Loucy (cell line): ENCODE measurements at regions not wholly inside any gene's neighbourhood (a gene's known extent, or its start where the extent isn't known, plus 50 kb on each side); places are given as distances from the start of the nearest gene placed in this dataset.

Experiments used
- H2AFZ ChIP-seq: fragments of 200-600 bp; sonication (generic); 2 replicates; pipeline ENCODE4 v1.6.0; 2016; ENCODE audit warnings: antibody characterized with exemption, mild to moderate bottlenecking, low read length, moderate library complexity
- H3F3A ChIP-seq: fragments of 200-600 bp; 2 replicates; pipeline ENCODE4 v1.6.0; 2016; ENCODE audit warnings: antibody characterized with exemption, low read depth, mild to moderate bottlenecking
- H3K27me3 ChIP-seq: fragments of 200-600 bp; sonication (generic); 2 replicates; pipeline ENCODE4 v1.6.1; 2014; ENCODE audit warnings: low read length, mild to moderate bottlenecking; ENCODE audit not compliant: insufficient read depth, poor library complexity, severe bottlenecking
- H3K36me3 ChIP-seq: fragments of 200-600 bp; sonication (generic); 2 replicates; pipeline ENCODE4 v1.6.1; 2016; ENCODE audit warnings: low read length; ENCODE audit not compliant: insufficient read depth
- H3K4me1 ChIP-seq: fragments of 200-600 bp; sonication (generic); 2 replicates; pipeline ENCODE4 v1.5.1; 2014; ENCODE audit warnings: low read length, mild to moderate bottlenecking; ENCODE audit not compliant: insufficient read depth, poor library complexity, severe bottlenecking
- H3K4me2 ChIP-seq: fragments of 200-600 bp; sonication (generic); 2 replicates; pipeline ENCODE4 v1.6.0; 2014; ENCODE audit warnings: antibody characterized with exemption, low read length, low read depth, mild to moderate bottlenecking; ENCODE audit not compliant: poor library complexity, severe bottlenecking
- H3K4me3 ChIP-seq: fragments of 200-600 bp; sonication (generic); 2 replicates; pipeline ENCODE4 v1.5.1; 2014; ENCODE audit warnings: low read length, mild to moderate bottlenecking, mixed read lengths; ENCODE audit not compliant: poor library complexity, severe bottlenecking
- H3K79me2 ChIP-seq: fragments of 200-600 bp; sonication (generic); 2 replicates; pipeline ENCODE4 v1.6.1; 2014; ENCODE audit warnings: low read length; ENCODE audit not compliant: insufficient read depth
- H3K9ac ChIP-seq: fragments of 200-600 bp; sonication (generic); 2 replicates; pipeline ENCODE4 v1.6.0; 2014; ENCODE audit warnings: mild to moderate bottlenecking, low read depth, low read length, moderate library complexity; ENCODE audit not compliant: poor library complexity, severe bottlenecking
- H3K9me2 ChIP-seq: fragments of 200-600 bp; sonication (generic); replicated peaks from 2 replicates; pipeline ENCODE4 v1.6.1; 2016; ENCODE audit warnings: low read depth, low read length, mixed read lengths
- H3K9me3 ChIP-seq: fragments of 200-600 bp; sonication (generic); 2 replicates; pipeline ENCODE4 v1.6.1; 2014; ENCODE audit warnings: mild to moderate bottlenecking, antibody characterized with exemption, low read length, low read depth; ENCODE audit not compliant: insufficient read depth
- H4K20me1 ChIP-seq: fragments of 200-600 bp; sonication (generic); 2 replicates; pipeline ENCODE4 v1.6.0; 2014; ENCODE audit warnings: antibody characterized with exemption, low read length, mild to moderate bottlenecking; ENCODE audit not compliant: insufficient read depth, poor library complexity, severe bottlenecking
- EZH2phosphoT487 ChIP-seq: fragments of 200-600 bp; IDR thresholded peaks from 2 replicates; pipeline ENCODE4 v1.6.1; 2018; ENCODE audit warnings: antibody characterized with exemption, mild to moderate bottlenecking, moderate library complexity, borderline replicate concordance
- TF ChIP-seq, protein P1 (sequence below): fragments of 200-600 bp; sonication (generic); conservative IDR thresholded peaks from 2 replicates; pipeline ENCODE4 v1.5.1; 2014; ENCODE audit warnings: mild to moderate bottlenecking, antibody characterized with exemption, low read length

DNA sequence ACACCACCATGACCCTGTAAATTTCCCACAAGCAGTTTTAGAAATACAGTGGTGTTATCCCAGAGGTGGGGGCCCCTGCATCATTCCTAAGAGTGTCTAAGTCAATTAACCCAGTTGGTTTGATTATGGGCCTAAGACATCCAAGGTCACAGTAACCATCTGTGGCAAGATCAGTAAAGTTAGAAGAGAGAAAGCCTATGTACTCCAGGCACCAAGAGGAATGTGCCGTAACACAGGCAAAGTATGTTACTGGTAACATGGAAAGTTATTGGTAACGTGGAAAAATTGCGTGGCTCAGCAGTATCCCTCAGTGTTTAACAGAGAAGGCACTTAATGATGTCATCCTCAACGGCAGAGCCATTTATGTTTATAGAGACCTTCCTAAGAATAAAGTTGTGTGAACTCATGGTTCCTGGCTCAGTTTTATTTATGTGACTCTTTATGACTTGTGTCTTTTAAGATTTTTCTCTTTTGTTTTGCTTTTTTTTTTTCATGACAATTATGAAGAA is 144.1 kb upstream of the RASGRP1 start:
- H3F3A ChIP-seq, result no peaks in the 10 kb centered on the region
- H3K36me3 ChIP-seq, result no peaks in the 10 kb centered on the region
- H3K9ac ChIP-seq, result no peak overlapping the region
- no peaks in the 10 kb centered on the region for H4K20me1 ChIP-seq
- H3K4me1 ChIP-seq, result peaks cover 11% of the 10 kb centered on the region
- no peaks in the 10 kb centered on the region for H3K79me2 ChIP-seq
- H2AFZ ChIP-seq, result no peak overlapping the region
- no peaks in the 10 kb centered on the region for H3K27me3 ChIP-seq
- H3K9me3 ChIP-seq, result no peaks in the 10 kb centered on the region
- TF ChIP-seq, protein P1, sequence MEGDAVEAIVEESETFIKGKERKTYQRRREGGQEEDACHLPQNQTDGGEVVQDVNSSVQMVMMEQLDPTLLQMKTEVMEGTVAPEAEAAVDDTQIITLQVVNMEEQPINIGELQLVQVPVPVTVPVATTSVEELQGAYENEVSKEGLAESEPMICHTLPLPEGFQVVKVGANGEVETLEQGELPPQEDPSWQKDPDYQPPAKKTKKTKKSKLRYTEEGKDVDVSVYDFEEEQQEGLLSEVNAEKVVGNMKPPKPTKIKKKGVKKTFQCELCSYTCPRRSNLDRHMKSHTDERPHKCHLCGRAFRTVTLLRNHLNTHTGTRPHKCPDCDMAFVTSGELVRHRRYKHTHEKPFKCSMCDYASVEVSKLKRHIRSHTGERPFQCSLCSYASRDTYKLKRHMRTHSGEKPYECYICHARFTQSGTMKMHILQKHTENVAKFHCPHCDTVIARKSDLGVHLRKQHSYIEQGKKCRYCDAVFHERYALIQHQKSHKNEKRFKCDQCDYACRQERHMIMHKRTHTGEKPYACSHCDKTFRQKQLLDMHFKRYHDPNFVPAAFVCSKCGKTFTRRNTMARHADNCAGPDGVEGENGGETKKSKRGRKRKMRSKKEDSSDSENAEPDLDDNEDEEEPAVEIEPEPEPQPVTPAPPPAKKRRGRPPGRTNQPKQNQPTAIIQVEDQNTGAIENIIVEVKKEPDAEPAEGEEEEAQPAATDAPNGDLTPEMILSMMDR, result no peak
- TF ChIP-seq EZH2phosphoT487, result no peak
- no peak overlapping the region for H3K4me2 ChIP-seq
- H3K9me2 ChIP-seq, result no peaks in the 10 kb centered on the region
- H3K4me3 ChIP-seq, result no peak overlapping the region

DNA sequence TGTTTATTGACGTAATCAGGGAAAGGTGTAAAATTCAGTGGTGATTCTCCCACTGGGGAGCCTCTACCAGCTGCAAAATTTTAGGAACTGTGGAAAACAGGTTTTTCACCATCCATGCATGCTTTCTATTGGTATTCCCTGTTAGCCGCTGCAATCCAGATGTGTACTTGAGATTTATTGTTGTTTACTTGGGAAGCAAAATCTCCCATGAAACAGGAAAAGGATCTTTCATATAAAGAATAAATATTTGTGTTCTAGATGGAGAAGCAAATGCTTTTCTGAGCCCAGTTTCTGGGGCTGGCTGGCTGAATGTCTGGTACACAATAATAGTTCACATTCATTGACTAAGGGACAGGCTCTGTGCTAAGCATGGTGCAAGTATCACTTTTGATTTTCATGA is 144.6 kb upstream of the RASGRP1 start:
- Histone ChIP-seq H3K9me2 (no peaks in the 10 kb centered on the region), H4K20me1 (no peaks in the 10 kb centered on the region), H3K4me2 (no peak overlapping the region), H3K79me2 (no peaks in the 10 kb centered on the region), H3F3A (no peaks in the 10 kb centered on the region), H3K9me3 (no peaks in the 10 kb centered on the region), H3K27me3 (no peaks in the 10 kb centered on the region), H3K4me3 (no peak overlapping the region), H3K36me3 (no peaks in the 10 kb centered on the region), H3K4me1 (peaks cover 7% of the 10 kb centered on the region), H3K9ac (no peak overlapping the region), H2AFZ (no peak overlapping the region)
- TF ChIP-seq, protein P1, result no peak
- TF ChIP-seq EZH2phosphoT487, result no peak

DNA sequence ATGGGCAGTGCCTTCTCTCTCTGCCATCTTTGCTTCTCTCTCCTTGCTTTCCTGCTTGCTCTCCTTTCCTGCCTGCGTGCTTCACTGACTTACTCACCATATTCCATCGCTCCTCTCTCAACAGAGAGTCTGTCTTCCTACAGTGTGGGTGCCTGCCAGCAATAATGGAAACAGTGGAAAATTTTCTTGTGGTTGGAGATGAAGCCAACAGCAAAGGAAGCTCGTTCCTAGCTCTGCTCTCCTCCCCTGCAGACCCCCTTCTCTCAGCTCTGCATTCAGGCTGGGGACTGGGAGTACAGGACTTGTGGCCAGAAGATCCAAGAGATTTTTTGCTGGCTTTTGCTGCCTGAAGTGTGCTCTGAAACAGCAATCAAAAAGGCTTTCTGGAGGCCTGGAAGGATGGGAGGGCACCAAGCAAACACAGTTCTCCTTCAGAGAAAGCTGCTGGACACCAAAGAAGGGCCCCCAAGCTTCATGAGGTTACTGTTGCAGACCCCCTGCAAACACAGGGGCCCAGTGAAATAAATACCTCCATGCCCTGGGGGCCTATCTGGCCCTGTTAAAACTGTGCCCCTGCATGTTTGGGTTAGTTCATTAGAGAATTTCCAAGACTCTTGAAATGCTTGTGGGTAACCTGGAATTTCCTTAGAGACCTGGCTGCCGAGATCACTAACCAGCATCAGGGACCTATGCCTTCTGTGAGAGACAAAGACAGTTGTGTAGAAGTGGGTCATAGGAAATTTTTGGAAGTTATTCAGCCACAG is 149.9 kb upstream of the RASGRP1 start:
- Histone ChIP-seq H3K79me2 (no peaks in the 10 kb centered on the region), H3K9me2 (no peaks in the 10 kb centered on the region), H3F3A (no peaks in the 10 kb centered on the region), H2AFZ (no peak overlapping the region), H3K36me3 (no peaks in the 10 kb centered on the region), H3K27me3 (no peaks in the 10 kb centered on the region), H3K4me3 (no peak overlapping the region), H3K9ac (no peak overlapping the region), H4K20me1 (no peaks in the 10 kb centered on the region), H3K4me2 (no peak overlapping the region), H3K4me1 (no peaks in the 10 kb centered on the region), H3K9me3 (no peaks in the 10 kb centered on the region)
- TF ChIP-seq, protein P1, result no peak
- TF ChIP-seq EZH2phosphoT487, result no peak
